Fibroblast of villous mesenchyme (primary cell): ENCODE measurements at regions not wholly inside any gene's neighbourhood (a gene's known extent, or its start where the extent isn't known, plus 50 kb on each side); places are given as distances from the start of the nearest gene placed in this dataset.
"Not testable (repeated sequence)": the region's sequence is repeated elsewhere in the genome, so short reads cannot be mapped to it uniquely, and the experiment has no call there.

ENCODE experiments used
- DNase-seq: peaks from one replicate; pipeline ENCODE4 v3.0.0-alpha.2; 2010; ENCODE audit warnings: low read depth
- H3K4me3 ChIP-seq: 2 replicates; pipeline ENCODE4 v1.5.1; 2011; ENCODE audit warnings: low read depth, mild to moderate bottlenecking, low read length
- TF ChIP-seq, protein P1 (sequence below): IDR thresholded peaks from 2 replicates; pipeline ENCODE4 v1.5.1; 2012; ENCODE audit warnings: low read depth, mild to moderate bottlenecking, low read length; ENCODE audit not compliant: insufficient read depth

DNA sequence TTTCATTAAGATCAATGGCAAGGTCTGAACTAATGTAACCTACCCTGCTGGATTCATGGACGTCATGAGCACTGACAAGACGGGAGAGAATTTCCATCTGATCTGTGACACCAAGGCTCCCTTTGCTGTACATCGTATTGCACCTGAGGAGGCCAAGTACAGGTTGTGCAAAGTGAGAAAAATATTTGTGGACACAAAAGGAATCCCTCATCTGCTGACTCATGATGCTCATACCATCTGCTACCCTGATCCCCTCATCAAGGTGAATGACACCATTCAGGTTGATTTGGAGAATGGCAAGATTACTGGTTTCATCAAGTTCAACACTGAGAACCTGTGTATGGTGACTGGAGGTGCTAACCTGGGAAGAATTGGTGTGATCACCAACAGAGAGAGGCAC lies 82.3 kb upstream of the NDUFV2 start:
- no peak overlapping the region for H3K4me3 ChIP-seq
- no peak for DNase-seq
- TF ChIP-seq, protein P1, sequence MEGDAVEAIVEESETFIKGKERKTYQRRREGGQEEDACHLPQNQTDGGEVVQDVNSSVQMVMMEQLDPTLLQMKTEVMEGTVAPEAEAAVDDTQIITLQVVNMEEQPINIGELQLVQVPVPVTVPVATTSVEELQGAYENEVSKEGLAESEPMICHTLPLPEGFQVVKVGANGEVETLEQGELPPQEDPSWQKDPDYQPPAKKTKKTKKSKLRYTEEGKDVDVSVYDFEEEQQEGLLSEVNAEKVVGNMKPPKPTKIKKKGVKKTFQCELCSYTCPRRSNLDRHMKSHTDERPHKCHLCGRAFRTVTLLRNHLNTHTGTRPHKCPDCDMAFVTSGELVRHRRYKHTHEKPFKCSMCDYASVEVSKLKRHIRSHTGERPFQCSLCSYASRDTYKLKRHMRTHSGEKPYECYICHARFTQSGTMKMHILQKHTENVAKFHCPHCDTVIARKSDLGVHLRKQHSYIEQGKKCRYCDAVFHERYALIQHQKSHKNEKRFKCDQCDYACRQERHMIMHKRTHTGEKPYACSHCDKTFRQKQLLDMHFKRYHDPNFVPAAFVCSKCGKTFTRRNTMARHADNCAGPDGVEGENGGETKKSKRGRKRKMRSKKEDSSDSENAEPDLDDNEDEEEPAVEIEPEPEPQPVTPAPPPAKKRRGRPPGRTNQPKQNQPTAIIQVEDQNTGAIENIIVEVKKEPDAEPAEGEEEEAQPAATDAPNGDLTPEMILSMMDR: no peak

DNA sequence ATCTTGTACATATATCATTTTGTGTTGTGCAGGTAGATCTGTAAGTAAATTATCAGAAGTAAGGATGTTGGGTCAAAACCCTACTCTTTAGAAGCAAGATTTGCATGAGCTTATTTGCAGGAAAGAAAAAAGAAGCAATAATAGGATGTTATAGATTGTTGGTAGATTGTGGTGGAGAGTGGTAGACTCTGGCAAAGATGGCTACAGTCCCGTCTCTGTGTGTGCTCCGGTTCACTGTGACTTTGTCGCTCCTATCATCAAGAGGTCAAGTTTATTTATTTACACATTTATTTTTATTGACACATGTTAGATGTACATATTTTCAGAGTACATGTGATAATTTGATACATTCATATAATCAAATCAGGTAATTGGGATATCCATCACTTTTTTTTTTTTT lies 81.0 kb upstream of the NDUFV2 start:
- DNase-seq: no peak
- no peak overlapping the region for H3K4me3 ChIP-seq
- TF ChIP-seq, protein P1: no peak

DNA sequence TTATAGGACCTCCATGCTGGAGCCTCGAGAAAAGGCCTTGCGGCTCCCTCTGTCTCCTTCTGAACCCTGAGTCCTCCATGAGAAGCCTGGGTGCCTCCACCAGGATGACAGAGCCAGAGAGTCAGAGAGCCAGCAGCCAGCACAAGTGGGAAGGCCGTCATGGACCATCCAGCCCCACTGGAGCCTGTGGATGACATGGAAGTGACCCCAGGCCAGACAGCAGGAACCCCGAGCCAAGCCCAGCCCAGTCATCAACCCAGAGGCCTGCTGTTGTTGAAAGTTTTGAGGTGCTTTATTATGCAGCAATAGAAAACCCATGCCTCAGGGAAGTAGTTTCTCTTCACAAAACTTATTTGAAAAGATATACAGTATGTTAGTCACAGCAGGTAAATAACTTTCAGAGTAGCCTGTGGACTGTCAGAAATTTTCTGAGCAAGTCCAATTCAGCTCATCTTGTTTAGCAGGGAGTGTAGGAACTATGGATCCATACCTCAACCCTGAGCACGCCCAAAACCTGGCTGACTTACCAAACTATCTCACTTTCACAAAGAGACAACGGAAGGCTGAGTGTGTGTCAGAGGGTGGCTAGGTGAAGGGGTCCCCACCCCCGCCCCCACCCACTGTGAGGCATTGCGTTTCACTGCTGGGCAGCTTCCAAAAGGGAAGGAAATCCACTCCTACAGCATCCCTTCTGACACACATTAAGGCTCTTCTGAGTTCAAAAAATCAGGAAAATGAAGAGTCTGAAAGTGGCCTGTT lies 79.9 kb upstream of the NDUFV2 start:
- H3K4me3 ChIP-seq: no peak overlapping the region
- DNase-seq: no peak
- TF ChIP-seq, protein P1: no peak

DNA sequence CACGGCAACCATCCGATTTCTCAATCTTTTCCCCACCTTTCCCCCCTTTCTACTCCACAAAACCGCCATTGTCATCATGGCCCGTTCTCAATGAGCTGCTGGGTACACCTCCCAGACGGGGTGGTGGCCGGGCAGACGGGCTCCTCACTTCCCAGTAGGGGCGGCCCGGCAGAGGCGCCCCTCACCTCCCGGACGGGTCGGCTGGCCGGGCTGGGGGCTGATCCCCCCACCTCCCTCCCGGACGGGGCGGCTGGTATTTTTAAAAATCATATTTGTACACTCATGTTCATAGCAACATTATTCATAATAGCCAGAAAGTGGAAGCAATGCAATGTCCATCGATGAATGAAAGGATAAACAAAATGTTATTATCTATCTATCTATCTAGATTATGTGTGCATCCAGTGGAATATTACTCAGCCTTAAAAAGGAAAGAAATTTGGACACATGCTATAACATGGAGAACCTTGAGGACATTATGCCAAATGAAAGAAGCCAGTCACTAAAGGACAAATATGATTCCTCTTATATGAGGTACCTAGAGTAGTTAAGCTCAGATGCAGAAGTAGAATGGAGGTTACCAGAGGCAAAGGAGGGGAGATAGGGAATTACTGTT lies 78.4 kb upstream of the NDUFV2 start:
- DNase-seq: not testable (repeated sequence)

DNA sequence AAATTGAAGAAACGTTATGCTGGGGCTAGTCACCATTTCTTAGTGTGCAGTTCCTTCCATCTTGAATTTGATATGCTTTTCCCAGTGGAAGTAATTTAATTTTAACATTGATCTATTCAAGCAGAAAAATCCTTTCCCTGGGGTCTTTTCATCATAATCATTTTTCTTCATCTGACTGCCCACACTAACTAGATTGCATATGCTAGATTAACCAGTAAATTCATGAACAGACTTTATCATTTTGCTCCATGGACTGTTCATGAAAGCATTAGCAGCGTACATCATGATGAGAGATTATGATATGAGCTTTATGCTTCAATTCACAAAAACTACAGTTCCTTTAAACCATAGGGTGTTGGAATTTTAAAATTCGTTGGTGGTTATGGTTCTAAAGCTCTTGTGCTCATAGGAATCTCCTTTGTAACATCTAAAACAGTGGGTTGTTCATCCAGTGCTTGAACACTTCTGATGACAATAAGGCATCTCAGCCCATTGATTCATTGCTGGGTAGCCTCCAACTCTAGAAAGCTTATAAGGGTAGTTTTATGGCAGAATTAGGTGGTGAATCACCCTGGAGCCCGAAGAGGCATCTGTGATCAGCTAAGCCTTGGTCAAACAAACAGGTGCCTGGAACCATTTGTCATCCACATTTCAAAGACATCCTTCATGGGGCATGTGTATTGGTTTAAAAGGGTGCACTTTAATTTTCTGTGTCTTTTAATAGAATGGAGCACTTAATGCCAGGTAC lies 77.2 kb upstream of the NDUFV2 start:
- no peak for DNase-seq
- TF ChIP-seq, protein P1: no peak
- no peak overlapping the region for H3K4me3 ChIP-seq

More for the DNA sequence above, 78.4 kb upstream of the NDUFV2 start:
- H3K4me3 ChIP-seq: not testable (repeated sequence)

DNA sequence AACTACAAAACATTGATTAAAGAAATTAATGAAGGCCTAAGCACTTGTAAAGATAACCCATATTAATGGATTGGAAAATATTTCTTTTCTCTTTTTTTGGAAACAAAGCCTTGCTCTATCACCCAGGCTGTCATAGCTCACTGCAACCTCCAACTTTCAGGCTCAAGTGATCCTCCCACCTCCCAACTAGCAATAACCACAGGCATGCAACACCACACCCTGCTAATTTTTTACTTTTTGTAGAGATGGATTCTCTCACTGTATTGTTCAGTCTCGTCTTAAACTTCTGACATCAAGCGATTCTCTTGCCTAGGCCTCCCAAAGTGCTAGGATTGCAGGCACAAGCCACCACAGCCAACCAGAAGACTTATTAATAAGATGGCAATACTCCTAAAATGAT lies 73.4 kb upstream of the NDUFV2 start:
- TF ChIP-seq, protein P1: no peak
- no peak for DNase-seq

DNA sequence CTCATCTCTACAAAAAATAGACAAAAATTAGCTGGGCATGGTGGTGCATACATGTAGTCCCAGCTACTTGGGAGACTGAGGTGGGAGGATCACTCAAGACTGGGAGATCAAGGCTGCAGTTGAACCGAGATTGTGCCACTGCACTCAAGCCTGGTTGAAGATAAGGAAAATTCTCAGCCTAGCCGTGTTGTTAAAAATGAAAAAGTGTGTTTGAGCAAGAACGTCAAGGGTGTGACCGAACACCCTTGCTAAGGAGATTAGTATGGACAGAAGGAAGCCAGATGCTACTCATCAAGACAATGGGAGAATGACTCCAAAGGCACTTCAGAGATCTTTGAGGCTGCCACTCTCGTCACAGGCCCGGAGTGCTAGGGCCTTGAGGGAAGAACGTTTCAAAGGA lies 70.0 kb upstream of the NDUFV2 start:
- no peak overlapping the region for H3K4me3 ChIP-seq
- DNase-seq: no peak
- TF ChIP-seq, protein P1: no peak

More for the DNA sequence above, 73.4 kb upstream of the NDUFV2 start:
- H3K4me3 ChIP-seq: no peak overlapping the region
